Inflammatory macrophage treated with lipopolysaccharide for 4 hours (primary cell): ENCODE measurements at regions not wholly inside any gene's neighbourhood (a gene's known extent, or its start where the extent isn't known, plus 50 kb on each side); places are given as distances from the start of the nearest gene placed in this dataset.

Experiments used
- DNase-seq: peaks from one replicate; pipeline ENCODE4 v3.0.0-alpha.2; 2020

DNA sequence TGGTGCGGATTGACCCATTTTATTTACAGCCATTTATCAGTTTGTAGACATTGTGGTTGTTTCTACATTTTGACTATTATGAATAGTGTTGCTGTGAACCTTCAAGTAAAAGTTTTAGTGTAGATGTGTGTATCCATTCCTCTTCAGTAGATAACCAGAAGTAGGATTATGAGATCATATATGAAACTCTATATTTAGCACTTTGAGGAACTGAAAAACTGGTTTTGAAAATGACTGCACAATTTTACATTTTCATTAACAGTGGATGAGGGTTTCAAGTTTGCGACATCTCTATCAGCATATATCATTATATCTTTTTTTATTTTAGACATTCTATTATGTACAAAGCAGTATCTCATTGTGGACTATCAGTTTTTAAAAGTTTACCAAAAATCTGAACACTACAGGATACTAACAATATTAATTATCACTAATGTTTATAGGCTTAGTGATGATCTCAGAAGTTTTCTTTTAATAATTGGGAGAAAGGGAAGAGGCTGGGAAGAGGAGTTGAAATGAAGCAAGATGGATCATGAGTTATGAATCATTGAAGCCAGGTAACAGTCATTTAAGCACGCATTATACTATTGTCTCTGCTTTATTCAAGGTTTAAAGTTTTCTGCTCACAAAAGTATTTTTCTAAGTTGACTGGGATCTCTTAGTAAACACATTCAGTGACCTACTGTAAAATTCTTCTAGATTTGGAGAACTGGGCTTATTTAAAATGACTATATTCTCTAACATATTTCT is 329.0 kb upstream of the LRATD1 start:
- peak; percentile 4 for DNase-seq

GRCh38 chr2:14304326-14304725 is 328.2 kb upstream of the LRATD1 start:
- DNase-seq = no peak

DNA sequence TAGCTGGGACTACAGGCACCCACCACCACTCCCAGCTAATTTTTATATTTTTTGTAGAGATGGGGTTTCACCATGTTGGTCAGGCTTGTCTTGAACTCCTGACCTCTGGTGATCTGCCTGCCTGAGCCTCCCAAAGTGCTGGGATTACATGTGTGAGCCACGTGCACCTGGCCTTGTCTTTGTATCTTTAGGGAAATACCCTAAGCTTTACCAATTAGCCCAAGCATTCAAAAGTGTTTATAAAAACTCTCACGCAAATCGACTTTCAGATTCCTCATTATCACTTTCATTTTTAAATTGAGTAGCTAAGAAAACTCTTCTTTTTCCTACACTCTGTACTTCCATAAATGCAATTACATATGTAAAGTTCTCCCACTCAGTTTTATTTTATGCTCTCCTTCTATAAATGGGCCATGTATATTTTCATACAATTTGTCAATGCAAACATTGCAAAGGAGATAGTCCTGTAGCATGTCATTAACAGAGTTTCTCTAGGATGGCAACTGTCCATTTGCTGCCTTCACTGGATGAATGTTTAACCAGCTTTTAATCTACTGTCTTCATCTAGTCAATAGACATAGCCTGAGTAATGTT is 326.2 kb upstream of the LRATD1 start:
- DNase-seq = no peak

DNA sequence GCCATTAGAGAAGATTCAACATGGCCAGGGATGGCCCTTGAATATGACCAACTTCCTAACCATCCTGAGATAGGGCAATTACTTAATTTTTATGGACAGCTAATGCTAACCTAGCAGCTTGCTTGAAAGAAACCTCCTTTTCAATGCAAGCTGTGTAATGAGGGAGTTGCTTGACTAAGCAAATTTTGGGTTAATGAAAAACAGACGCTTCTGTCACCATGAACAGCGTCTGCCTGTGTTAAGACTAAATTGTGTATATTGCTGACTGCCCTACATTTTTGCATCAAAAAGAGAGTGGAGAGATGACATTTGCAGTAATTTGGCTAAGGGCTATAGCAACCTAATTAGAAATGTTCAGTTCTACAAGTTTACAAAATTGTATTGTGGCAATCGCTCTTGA is 319.2 kb upstream of the LRATD1 start:
- DNase-seq = no peak

GRCh38 chr2:14316594-14316993 is 315.9 kb upstream of the LRATD1 start:
- DNase-seq = no peak

DNA sequence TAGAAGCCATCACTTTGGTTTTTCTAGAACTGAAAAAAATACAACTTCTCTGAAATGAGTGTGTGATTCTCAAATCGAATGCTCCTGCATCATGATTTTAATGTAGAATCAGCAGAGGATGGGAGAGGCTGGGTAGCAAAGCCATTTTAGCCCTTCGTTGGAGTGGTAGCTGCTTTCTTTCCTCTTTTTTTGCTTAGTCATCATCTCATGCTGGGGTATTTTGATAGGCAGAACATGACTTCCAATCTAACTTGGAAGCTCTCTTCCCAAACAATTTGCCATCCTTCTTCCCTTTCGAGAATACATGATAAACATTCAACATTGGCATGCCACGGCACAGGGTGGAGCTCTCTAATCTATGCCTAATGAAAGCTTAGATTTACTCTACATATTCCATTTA is 311.2 kb upstream of the LRATD1 start:
- DNase-seq = no peak

DNA sequence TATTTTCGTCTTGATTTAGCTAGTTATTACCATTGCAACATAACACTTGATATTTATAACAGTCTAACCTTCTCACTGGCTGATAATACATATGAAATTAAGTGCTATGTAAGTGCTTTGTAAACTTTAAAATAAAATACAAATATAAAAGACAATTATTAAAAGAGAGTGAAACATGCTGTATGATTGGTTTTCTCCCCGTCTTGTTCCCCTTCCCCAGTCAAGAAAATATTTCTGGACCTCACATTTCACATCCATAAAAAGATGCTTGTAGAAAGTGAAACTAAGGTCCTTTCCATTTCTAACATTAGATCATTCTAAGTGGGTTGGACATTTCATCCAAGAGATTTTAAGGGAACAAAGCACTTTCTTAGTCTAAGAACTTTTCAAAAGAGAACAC is 310.2 kb upstream of the LRATD1 start:
- no peak for DNase-seq

- no peak for DNase-seq
Measured at GRCh38 chr2:14324308-14324707, 308.2 kb upstream of the LRATD1 start.

- no peak for DNase-seq
Measured at GRCh38 chr2:14330884-14331283, 301.6 kb upstream of the LRATD1 start.

DNA sequence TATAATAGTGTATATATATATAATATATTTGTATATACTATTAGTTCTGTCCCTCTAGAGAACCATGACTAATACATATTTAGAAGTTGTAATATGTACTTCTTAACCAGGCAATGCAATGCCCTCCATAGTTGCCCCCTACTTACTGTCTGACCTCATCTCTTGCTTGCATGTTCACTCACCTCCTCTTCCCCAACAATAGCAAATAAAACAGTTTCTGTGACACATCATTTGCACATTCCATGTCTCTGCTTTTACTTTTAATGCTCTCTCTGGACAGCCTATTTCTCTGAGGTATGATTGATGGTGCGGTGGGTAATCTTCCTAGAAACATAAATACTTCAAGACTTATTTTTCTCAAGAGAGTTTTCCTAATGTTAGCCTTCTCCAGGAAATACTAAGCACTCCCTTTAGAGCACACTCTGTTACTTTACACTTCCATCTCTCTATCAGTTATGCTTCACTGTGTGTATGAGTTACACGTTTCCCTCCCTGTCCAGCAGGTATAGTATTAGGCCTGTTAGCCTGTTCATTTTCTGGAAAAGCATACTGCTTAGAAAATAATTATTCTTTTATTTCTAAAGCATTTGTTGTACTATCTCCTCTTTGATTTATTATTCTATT is 295.6 kb upstream of the LRATD1 start:
- DNase-seq = no peak

- no peak for DNase-seq
Measured at GRCh38 chr2:14340703-14341102, 291.8 kb upstream of the LRATD1 start.

GRCh38 chr2:14342313-14342712 is 290.2 kb upstream of the LRATD1 start:
- no peak for DNase-seq

- DNase-seq = no peak
Measured at GRCh38 chr2:14344355-14344754, 288.2 kb upstream of the LRATD1 start.

- no peak for DNase-seq
Measured at GRCh38 chr2:14348247-14348646, 284.3 kb upstream of the LRATD1 start.

GRCh38 chr2:14350856-14351255 is 281.7 kb upstream of the LRATD1 start:
- peak; percentile 1 for DNase-seq

GRCh38 chr2:14352067-14352466 is 280.4 kb upstream of the LRATD1 start:
- DNase-seq = no peak

DNA sequence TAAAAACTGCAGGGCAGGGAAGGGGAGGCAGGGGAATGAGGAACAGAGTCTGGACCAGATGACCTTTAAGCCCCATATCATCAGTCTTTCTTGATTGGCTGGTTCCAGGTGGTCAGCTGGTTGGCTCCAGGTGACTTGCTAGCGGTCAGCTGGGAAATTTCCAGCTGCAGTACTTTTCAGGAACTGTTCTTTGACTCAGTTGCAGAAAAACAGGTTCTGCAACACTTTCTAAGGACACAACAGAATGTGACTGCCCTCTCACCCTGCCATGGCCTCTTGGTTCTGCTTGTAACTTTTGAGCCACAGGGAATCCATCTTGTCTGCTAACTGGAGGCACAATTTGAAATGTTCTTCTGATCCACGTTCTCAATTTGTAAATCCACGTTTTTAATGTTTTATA is 278.3 kb upstream of the LRATD1 start:
- no peak for DNase-seq

- DNase-seq = no peak
Measured at GRCh38 chr2:14355102-14355501, 277.4 kb upstream of the LRATD1 start.

DNA sequence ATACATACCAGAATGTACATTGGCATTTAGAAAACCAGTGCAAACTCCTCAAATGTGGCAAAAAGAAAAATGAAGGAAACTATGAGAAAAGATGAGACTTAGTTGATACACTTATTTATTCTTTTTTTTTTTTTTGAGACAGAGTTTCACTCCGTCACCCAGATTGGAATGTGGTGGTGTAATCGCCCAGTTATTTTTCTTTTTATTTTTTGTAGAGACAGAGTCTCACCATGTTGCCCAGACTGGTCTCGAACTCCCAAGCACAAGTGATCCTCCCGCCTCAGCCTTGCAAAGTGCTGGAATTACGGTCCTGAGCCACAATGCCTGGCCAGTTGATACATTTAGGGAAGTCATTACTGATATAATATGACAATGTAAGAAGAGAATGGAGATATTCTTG is 274.2 kb upstream of the LRATD1 start:
- no peak for DNase-seq

DNA sequence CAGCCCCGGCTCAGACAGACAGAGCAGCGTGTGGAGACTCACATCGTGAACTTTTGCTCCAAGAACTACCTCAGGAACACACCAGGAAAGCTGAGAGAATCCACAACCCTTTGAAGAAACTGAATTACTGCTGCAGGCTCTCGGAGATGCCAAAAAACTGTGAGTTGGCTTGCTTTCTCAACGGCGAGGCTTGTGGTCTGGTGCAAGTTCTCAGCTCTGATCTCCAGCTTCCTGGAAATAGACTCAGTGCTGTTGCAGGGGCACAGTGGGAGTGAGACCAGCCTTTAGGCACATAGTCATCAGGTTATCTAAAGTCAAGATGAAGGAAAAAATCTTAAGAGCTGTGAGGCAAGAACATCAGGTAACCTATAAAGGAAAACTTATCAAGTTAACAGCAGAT is 273.7 kb upstream of the LRATD1 start:
- no peak for DNase-seq

DNA sequence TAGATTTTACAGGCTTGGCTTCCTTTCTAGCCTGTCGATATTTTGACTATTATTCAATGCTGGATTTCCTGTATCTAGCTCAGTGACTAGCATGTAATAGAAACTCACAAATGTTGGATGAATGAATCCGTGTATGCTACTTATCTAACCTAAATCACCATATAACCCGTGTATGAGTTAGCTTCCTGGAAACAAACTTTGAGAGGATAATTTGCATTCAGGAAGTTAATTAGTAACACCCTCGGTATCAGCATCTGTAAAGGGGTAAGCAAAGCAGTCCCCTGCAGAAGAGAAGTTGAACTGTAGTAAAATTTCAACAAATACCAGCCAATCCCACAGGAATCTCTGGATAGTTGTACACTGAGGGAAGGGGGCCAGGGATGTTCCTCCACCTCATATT is 269.4 kb upstream of the LRATD1 start:
- no peak for DNase-seq

DNA sequence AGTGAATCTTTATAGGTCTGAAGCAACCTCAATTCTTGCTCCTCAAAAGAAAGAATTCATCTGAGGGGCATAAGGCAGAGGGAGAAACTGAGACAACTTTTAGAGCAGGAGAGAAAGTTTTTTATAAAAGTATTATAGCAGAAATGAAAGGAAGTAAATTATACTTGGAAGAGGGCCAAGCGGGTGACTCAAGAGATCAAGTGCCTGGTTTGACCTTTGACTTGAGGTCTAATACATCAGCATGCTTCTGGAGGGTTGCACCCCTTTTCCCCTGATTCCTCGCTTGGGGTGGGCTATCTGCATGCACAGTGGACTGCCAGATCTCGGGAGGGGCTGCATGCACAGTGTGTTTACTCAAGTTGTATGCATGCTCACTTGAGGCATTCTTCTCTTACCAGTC is 268.5 kb upstream of the LRATD1 start:
- no peak for DNase-seq

- no peak for DNase-seq
Measured at GRCh38 chr2:14364471-14364870, 268.0 kb upstream of the LRATD1 start.

DNA sequence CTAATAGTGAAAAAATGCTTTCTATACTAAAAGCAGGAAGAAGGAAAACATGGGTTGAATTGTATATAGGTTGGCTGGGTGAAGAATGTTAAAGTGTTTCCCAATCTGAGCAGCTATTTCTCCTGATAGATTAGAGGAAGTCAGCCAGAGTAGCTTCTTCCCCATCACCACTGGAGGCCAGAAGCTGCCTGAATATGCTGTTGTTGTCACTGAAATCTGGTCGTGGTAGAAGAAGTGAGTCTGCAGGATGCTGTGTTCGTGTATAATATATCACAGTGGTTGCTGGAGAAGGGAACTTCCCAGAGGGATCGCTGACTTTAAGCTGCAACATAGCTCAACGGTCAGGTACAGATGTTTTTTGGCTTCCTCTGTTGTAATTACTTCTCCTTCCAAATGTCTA is 247.5 kb upstream of the LRATD1 start:
- DNase-seq = no peak

DNA sequence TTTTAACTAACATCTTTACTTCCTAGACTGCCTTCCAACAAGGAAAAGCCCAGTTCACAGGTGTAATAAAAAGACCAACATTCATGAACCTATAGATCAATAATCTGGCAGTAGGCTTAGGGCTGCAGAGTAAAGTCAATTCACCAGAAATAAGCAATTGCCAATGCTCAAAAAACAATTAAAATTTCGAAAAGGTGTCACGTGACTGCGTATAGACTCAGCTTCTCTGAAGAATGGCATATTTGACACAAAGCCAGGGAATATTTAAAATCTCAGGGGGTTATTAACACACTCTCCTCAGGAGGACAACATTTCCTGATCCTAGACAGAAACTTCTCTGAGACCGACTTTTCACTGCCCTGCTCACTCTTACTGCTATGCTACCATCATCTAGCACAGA is 245.2 kb upstream of the LRATD1 start:
- no peak for DNase-seq
